HG02588 (cell line): ENCODE measurements at regions not wholly inside any gene's neighbourhood (a gene's known extent, or its start where the extent isn't known, plus 50 kb on each side); places are given as distances from the start of the nearest gene placed in this dataset.
"Not testable (repeated sequence)": the region's sequence is repeated elsewhere in the genome, so short reads cannot be mapped to it uniquely, and the experiment has no call there.

Experiments used
- ATAC-seq: cut with Tn5 transposase; IDR thresholded peaks from one replicate; pipeline ENCODE4 v1.9.1; 2021; ENCODE audit warnings: mild to moderate bottlenecking, moderate library complexity; ENCODE audit not compliant: unreplicated experiment

DNA sequence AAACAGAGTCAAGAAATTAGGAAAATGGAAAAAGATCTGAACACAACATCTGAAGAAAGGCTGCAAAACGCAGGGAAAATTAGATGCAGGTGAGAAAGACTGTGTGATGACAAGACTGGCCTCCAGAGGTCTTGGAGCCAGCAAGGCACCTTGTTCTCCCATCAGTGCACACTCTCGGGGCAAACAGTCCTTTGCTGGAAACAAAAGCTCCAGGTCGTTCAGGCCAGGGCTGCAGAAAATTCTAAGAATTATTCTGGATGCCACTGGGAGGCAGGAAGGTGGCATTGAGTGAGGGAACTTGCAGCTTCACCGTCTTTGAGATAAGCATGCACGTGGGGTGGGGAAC lies 219.9 kb upstream of the SSTR4 start:
- no peak for ATAC-seq

DNA sequence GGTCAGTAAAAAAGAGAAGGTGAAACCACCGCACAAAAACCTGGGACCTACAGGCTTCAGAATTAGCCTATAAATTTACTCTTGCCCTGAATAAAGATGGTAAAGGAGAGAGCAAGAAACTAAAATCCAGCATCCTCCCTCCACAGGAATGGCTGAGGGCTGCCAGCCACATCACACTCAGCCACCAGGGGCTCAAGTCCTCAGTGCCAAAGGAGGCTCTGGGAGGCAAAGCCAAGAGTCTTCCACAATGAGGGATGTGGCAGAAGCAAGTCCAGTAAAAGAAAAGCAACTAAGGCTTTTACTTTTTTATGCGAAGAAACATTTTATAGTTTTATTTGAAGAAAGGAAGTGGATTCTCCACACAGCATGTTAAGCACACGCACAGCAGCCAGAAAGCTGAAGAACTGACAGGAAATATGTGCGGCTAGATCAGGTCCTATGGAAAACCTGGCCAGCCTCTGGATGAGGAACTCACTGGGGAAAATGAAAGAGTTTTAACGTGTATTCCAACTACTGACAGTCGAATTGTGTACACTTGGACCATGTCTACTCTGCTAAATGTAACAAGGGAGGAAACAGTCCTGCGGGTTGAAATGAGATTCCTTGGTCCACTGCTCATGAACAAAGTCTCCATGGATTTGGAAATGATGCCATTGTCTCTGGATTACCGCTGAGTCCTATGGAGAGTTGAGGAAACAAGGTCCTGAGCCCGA lies 219.4 kb upstream of the SSTR4 start:
- ATAC-seq, result no peak

DNA sequence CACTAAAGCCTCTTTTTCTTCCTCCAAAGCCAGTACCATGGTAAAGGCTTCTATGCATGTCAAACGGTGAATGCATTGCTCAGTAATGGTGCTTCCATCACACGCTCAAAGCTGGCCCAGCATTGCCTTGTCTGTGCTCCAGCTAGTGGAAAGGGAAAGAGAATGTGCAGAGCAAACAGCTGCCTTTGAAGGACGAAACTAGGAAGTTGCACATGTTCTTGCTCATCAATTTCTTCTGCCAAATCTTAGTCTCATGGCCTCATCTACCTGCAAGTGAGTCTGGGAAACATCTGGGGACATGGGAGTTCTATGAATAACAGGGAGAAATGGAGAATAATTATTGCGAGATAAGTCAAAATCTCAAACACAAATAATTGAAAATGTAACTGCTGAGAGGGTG lies 216.5 kb upstream of the SSTR4 start:
- no peak for ATAC-seq

DNA sequence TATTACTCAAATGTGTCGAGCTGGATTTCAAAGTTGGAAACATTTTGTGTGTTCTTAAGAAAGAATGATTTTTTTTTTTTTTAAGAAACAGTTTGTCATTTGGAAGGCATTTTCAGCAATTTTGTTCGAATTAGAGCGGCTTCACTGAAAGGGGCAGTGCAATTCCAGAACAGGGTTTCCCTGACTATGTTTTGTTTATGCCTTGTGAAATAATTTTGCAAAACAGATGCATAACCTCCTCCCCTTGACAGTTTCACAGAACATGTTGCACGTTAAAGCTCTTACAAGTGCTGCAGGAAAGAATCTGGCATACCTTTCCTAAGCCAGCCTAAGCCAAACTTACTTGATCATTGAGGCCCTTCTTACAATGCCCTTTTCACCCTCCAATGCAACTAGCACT lies 216.0 kb upstream of the SSTR4 start:
- no peak for ATAC-seq

DNA sequence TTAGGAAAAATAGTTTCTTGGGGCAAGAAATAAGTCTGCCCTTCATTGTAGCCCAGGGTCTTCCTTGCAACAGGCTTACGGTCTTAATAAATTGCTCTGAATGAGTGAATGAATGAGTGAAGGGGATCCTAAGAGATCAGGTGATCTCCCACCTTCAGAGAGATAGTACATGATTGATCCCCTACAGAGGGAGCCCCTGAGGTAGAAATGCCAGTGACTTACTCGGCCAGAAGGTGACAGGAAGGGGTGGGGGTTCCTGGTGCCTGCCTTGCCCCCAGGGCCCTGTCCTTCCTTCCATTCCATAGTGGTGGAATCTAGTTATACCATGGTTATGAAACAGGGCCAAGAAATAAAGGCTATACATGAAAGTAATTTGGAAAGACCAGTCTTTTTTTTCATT lies 215.3 kb upstream of the SSTR4 start:
- ATAC-seq, result no peak

DNA sequence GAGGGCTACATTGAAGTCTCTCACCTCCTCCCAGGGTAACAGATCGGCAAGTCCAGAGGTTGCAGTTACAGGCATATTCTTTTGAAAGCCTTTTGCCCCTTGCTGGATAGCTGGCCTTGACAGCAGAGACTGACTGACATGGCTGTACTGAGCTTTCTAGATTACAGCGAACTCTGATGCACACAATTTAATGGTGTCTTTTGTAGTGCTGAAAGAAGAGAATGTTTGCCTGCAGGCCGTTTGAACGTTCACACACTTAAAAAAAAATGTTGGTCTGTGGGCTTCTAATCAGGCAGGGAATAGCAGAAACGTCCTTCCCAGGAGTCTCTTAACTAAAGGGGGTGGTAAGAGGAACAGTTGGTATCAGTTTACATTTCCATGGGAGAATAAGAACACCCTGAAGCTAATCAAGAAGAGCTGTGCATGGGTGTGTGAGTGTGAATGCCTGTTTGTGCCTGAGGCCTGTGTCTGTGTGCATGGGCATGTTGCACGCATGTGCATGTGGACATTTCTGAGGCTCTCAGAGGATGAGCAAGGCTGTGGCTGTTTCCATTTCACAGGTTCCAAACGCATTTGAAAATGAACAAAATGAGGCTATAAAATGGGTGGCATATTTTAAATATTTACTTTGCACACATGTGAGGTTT lies 213.9 kb upstream of the SSTR4 start:
- no peak for ATAC-seq

DNA sequence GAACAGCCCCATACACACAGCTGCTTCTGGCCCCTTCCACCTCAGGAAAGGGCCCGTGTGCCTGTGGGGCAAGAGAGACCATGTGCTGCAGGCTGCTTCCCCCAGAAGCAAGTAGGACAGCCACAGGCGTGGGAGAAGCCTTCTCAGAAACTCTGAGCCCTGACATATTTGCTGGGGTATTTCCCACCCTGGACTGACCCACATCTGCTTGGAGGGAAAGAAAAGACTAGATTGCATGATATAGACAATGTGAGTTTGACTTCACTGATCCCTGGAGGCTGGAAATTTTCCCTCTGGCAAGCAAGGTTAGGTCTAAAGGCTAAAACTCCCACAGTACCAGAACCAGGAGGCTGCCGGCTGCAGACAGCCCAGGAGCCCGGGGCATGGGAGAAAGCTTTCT lies 213.3 kb upstream of the SSTR4 start:
- ATAC-seq, result no peak

DNA sequence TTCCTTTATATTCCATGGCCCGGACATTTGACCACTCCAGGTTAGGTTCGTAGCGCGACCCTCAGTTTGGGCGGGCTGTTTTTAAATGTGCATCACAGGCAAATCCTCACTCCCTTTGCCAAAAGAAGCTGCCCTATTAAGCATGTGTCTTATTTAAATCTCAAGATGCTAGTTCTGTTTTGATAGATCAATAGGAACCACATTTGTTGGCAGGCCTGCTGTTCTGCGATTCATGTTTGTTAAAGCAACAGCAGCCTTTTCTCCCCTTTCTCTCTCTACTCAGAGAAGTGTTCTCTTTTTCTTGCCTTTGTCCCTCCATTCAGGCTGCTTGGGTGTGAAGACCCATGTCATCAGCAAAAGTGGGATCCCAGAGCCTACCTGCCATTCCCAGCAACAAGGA lies 212.0 kb upstream of the SSTR4 start:
- no peak for ATAC-seq

DNA sequence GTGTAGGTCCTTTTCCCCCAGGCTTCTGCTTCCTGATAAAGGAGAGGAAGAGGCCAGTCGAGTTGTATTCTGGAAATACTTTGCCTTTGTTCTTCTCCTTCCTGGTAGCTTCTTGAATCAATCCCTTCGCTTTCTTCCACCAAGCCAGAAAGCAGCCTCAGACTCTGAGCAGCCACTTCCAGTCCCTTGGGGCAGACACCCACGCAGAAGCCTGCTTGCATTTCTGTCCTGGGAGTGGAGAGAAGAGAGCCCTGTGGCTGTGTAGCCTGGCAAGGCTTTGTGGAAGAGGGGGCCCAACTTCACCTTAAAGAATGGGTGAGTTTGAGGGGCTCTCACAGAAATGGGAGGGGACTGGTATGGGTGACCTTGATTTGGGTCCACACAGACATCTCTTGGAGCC lies 211.0 kb upstream of the SSTR4 start:
- ATAC-seq, result no peak

DNA sequence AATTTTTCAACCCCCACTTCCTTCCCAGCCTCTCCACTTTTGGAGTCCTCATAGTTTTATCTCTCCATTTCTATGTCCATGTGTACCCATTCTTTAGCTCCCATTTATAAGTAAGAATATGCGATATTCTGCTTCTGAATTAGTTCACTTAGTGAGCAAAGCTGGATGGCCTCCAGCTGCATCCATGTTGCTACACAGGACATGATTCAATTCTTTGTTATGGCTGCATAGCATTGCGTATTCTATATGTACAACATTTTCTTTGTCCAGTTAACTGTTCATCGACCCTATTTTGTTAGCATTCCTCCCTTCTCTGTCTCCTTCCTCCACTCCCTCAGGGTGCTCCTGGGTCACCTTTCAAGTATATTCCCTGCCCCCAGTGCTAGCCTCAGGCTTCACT lies 210.0 kb upstream of the SSTR4 start:
- ATAC-seq, result no peak

DNA sequence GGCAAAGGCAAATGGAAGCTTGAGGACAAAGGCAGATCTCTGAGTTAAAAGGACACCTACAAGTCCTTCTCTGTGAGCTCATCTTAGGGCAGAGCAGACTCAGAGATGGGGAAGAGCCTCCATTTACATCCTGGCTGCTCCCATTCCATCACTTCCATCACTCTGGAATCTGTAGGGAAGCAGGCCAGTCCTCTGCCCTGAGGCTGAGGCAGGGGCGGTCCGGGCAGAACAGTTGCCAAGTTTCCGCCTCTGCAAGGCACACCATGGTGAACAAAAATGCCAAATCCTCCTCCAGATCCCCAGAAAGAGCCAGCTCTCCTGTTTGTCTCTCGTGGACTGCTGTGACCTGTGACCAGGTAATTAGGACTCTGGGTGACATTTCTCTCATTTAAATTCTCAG lies 209.6 kb upstream of the SSTR4 start:
- no peak for ATAC-seq

DNA sequence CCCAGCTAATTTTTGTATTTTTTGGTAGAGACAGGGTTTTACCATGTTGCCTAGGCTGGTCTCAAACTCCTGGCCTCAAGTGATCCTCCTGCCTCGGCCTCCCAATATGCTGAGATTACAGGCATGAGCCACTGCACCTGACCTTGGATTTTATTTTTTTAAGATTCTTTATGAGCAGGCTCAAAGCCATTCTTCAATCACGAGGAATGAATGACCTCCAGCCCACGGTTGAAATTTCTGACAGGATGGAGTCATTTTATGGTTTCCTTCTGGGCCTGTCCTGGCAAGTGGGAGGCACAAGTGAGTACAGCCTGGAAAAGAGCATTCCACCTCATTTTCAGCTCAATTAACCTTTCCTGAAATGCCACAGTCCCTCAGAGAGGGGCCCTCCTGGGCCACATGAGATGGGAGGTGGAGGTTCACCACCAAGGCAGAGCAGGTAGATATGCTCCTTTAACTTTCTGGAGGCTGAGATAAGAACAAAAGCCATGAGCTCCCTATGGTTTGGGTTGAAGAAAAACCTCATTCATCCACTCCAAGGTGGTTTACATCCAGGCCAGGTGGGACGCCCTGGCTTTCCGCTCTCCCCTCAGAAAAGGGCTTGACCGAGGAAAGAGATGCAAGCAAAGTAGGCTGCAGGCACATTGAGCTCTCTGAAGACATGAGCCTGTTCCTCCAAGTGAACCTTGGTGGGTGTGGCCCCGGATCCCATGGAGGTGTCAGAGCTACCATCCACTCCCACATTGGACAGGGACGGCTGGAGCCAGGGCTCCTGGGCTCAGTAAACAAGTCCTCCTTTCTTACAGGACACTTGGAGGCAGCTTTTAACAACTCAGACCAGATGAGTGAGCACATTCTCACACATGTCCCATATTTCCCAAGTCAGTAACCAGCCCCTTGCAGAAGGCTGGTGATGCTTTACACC lies 208.5 kb upstream of the SSTR4 start:
- ATAC-seq, result no peak

DNA sequence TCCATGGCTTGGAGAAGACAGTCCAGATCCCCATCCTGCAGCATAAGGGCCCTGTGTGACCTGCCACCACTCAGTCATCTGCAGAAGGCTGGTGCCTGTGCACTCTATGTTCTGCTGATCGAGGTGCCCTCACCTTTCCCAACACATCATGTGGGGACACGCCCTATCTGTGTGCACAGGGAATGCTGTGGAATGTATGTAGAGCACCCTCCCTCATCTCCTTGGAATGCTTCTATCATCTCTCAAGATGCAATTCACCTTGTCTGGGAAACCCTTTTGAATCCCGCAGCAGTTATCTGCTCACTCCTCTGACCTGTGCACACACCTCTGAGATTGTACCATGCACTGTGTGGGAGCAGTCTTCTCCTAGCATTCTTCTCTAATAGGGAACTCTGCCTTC lies 207.2 kb upstream of the SSTR4 start:
- no peak for ATAC-seq

DNA sequence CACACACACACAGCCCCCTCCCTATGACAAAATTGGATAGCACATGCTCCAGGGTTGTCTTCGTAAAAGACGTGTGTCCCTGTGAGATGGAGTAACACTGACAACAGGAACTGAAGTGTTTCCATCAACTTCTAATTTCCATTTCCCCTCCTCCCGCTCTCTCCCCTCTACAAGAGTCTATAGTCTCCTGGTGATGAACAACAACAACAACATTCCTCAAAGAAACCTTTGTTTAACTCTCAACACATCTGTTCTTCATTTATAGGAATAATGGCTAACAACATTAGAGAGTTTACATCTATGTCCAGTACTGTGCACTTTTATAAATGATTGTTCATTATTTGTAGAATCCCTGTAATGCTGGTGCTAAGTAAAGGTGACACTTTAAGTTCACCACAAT lies 205.8 kb upstream of the SSTR4 start:
- ATAC-seq, result no peak

DNA sequence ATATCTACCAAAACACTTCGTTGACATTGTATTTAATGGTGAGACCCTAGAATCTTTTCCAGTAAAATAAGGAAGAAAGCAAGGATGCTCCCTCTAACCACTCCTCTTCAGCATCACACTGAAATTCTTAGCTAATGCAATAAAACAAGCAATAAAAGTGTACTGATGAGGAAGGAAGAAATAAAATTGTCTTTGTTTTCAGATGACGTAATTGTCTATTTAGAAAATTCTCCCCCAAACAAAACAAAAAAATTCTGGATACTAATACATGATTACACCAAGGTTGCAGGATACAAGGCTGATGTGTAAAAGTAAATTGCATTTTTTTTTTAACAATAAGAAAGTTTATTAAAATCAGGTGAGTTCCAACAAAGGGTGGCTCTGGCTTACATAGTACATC lies 205.0 kb upstream of the SSTR4 start:
- ATAC-seq, result no peak

DNA sequence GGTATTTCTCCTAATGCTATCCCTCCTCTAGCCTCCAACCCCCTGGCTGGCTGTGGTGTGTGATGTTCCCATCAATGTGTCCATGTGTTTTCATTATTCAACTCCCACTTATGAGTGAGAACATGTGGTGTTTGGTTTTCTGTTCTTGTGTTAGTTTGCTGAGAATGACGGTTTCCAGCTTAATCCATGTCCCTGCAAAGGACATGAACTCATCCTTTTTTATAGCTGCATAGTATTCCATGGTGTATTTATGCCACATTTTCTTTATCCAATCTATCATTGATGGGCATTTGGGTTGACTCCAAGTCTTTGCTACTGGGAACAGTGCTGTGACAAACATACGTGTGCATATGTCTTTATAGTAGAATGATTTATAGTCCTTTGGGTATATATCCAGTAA lies 204.4 kb upstream of the SSTR4 start:
- not testable (repeated sequence) for ATAC-seq

DNA sequence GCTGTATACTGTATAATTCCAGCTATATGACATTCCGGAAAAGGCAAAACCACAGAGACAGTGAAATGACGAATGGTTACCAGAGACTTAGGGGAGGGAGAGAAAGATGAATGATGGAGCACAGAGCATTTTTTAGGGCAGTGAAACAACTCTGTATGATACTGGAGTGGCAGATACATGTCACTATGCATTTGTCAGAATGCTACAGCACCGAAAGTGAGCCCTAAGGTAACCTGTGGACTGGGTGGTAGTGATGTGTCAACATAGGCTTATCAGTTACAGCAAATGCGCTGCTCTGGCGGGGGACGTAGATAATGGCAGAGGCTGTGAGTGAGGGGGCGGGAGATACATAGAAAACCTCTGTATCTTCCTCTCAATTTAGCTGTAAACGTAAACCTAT lies 201.3 kb upstream of the SSTR4 start:
- no peak for ATAC-seq

DNA sequence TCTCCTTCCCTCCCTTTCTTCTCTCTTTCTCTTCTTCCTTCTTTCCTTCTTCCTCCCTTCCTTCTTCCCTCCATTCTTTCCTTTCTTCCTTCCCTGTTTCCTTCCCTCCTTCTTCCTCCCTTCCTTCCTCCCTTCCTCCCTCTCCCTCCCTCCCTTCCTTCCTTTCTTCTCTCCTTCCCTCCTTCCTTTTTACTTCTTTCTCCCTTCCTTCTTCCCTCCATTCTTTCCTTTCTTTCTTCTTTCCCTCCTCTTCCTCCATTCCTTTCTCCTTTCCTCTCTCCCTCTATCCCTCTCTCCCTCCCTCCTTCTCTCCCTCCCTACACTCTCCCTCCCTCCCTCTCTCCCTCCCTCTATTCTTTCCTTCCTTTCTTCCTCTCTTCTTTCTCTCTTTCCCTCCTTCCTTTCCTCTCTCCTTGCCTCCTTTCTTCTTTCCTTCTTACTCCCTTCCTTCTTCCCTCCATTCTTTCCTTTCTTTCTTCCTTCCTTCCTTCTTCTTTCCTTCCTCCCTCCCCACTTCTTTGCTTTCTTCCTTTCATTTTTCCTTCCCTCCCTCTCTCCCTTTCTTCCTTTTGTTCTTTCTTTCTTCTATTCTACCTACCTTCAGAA lies 200.4 kb upstream of the SSTR4 start:
- no peak for ATAC-seq

DNA sequence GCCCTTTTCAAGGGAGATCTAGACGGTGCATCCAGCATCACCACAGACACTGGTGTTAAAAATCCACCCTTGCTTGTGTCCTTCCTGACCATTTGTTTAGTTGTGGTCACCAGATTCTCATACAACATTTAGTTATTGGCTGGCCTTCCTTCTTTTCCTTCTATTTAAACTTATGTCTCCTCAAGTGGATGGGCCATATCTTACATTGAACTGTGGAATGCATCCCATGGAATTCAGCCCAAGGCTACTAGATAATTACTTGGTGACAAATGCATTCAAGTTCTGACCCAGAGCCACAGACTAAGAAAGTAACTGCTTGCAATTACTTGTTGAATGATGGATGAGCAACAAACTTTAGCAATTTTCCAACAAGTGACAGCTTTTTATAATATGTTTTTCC lies 198.9 kb upstream of the SSTR4 start:
- no peak for ATAC-seq

DNA sequence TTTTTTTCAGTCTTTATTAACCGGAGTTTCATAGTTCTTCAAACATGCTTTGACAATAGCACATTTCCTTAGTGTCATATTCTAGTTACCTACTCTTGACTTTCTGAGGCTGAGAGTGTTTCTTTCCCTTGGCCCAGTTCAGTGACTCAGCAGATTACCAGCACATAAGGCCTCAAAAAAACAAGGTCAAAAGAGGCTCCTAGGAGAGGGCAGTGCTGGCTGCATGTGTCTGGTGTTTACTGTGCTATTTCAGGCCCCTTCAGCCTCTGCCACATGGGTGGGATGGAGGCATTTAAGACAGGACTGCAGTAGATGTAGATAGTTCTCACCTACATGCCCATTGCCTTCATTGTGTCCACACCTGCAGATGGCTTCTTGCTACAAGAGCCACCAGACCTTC lies 198.2 kb upstream of the SSTR4 start:
- no peak for ATAC-seq

DNA sequence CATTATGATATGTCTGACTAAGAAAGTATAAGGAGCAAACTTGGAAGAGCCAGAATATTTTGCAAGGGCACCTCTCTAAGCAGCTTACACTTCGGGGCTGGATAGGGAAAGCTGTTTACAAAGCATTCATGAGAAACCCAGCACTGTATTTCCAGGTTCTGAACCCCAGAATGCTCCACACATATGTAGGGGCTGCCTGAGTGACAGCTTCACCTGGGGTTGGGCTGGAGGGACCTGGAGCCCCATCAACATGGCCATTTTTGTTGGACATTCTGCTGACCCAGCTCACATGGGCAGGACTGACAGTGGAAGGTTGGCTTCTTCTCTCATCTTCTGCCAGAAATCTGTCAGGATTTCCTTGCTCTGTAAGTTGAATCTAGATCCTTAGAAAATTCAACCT lies 197.1 kb upstream of the SSTR4 start:
- no peak for ATAC-seq

DNA sequence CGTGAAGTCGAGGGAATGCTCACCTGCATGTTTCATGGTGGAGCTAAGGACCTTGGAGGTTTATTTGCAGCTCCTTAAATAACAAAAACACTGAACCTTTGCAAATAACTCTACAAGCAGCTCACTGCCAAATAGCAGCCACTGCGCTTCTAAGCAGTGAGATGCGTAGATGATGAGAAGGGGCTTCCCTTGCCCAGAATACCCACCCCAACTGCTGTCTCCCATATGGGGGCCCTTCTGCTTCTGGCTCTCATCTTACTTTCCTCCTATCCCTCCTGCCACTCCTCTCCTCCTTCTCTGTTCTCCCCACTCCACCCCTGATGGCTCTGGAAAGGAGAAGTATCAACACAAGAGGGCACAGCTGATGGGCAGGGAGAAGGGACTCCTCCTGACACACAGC lies 193.3 kb upstream of the SSTR4 start:
- ATAC-seq, result no peak
